NCI-H2171 (cell line): ENCODE measurements at regions not wholly inside any gene's neighbourhood (a gene's known extent, or its start where the extent isn't known, plus 50 kb on each side); places are given as distances from the start of the nearest gene placed in this dataset.
"Not testable (repeated sequence)": the region's sequence is repeated elsewhere in the genome, so short reads cannot be mapped to it uniquely, and the experiment has no call there.

Experiments
- DNase-seq: peaks from one replicate; lab custom pipeline; 2025; lab: John Stamatoyannopoulos, UW

- DNase-seq = no peak
These were observed 322.5 kb upstream of the COL8A1 start for GRCh38 chr3:99315896-99316295.

DNA sequence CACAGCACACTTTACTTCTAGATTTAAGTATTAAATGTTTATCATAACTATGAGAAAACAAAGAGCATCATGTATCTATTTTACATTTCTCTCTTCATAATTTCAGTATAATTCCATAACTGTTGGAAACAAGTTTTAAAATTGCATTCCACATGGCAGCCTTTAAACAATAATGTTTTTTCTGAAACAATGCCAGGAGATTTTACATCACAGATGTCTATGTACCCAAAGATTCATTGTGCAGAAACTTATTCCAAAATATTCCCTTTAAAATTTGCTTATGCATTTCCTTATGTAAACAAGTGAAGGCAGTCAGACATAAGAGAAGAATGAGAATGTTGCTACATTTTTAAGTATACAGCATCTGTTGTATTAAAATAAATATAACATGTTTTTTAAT, 324.9 kb upstream of the COL8A1 start:
- no peak for DNase-seq

- no peak for DNase-seq
These were observed 339.7 kb upstream of the COL8A1 start for GRCh38 chr3:99298661-99299060.

GRCh38 chr3:99295836-99296235, 342.6 kb upstream of the COL8A1 start:
- no peak for DNase-seq

DNA sequence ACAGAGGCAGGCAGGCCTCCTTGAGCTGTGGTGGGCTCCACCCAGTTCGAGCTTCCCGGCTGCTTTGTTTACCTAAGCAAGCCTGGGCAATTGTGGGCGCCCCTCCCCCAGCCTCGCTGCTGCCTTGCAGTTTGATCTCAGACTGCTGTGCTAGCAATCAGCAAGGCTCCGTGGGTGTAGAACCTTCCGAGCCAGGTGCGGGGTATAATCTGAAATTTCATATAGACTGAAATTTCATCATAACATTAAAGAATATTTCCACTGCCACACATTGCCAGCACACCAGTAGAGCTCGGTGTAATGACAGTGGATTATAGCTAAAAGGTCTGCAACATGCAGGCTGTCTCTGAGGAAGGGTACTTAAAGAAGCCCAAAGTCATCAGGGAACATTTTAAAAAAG, 344.3 kb upstream of the COL8A1 start:
- not testable (repeated sequence) for DNase-seq

DNA sequence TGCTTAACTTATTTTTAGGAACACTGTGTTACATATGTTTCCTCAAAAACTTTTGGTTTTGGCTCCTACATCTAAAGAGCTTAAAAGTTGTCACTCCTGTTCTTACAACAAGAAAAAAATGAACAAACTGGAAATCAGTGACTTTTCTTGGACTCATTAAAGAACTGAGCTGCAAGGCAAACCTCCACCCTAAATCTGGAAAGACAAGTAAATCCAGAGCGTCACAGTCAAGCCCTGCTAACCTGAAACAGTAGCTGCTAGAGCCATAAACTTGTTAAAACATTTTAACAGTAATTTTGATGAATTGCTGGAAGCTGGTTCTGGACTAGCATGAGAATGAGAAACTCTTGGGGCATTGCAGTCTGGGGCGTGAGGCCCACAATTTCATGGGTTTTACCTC, 350.5 kb upstream of the COL8A1 start:
- DNase-seq = no peak

GRCh38 chr3:99286266-99286845, 352.0 kb upstream of the COL8A1 start:
- no peak for DNase-seq

GRCh38 chr3:99269606-99270351, 368.3 kb upstream of the DCBLD2 start:
- DNase-seq = no peak

GRCh38 chr3:99256788-99257187, 355.3 kb upstream of the DCBLD2 start:
- DNase-seq = no peak

DNA sequence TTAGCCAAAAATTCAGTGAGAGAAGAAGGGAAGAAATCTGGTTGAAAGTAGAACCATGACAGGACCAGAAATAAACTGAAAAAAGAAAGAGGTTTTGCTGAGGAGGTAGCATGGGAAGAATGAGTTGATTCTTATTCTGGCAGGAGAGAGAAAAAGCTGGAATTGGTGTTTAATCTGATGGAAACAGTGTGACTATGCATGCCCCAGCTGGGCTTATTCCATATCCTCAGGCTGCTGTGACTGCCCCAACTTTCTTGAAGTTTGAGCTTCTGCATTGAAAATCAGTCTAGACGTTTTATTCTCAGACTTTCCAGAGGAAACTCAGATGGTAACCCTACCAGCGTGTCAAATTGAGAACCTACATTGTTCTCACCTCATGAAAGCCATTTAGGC, 352.5 kb upstream of the DCBLD2 start:
- no peak for DNase-seq

- no peak for DNase-seq
These were observed 349.4 kb upstream of the DCBLD2 start for GRCh38 chr3:99250821-99251355.

- no peak for DNase-seq
These were observed 348.8 kb upstream of the DCBLD2 start for GRCh38 chr3:99250272-99250671.

DNA sequence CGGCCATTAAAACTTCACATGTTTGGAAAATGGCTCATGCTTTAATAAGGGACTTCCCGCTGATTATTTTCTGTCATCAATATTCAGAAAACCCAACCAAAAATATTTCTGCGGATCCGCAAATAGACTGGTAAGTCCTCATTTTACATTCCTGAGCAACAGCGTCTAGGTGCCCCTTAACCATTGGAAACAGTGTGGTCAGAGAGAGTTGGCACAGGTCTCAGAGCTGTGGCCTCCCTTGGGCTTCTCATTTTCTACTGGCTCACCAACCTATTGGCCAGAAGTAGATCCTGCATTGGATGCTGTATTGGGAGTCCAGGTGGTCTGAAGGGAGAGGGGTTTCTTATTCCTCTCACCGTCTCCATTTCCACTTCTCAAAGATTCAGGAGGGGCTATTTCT, 348.1 kb upstream of the DCBLD2 start:
- no peak for DNase-seq

DNA sequence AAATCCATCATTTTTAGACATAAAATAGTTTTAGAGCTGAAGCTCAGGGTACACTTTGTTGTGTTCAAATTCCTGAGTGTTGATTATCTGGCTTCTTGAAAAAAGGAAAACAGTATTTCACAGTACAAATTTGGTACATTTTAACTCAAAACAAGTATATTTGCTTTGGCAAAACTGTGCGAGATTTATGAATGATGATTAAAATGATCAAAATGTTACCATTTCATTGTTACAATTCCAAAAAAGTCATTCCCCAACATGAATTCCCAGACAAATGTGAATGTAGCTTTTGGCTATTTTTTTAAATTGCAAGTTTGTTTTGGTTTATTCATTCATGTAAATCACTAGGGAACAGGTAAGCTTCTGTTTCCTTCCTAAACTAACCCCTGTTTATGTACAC, 347.4 kb upstream of the DCBLD2 start:
- no peak for DNase-seq

- no peak for DNase-seq
These were observed 346.6 kb upstream of the DCBLD2 start for GRCh38 chr3:99248130-99248529.

DNA sequence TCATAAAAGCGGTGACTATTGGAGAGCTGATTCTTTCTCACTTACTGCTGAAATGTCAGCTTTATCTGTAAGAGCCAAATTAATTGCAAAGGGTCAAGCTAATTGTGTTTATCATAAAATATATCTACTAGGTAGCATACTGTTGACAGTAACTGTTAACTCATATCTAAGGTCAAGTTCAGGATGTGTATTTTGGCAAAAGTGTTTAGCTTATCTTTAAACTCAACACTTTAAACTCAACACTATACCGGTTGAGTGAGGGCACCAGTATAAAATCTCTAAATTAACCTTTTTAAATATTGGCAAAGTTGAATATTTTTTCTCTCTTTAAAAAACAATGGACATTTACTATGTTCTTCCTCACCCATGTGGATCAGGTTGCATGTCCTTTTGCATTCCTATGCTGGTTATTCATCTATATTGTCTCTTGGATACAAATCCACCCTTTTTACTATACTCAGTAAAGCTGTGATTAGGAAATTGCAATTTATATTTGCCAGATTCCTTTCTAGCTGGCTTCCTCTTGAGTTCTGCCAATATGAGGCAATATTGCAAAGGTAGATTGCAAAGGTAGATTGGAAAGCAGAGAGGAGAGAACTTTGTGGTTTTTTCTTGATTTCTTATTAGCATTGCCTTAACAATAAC, 344.6 kb upstream of the DCBLD2 start:
- no peak for DNase-seq

DNA sequence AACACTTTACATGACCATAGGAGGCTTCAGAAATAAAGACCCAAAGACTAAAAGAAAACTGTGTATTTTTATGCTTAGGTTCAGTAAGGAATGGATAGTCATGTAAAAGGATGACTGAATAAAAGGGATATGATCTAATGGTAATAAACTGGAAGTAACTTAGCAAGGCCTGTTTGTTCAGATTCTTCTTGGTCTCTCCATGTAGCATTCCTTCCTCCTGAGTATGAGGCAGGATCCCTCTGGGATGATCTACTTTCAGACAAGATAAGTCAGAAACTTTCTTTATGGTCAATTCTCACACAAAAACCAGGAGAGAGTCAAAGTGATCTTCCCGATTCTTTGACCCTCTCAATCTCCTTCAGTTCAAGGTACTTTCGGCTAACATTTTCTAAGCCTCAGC, 340.8 kb upstream of the DCBLD2 start:
- no peak for DNase-seq

DNA sequence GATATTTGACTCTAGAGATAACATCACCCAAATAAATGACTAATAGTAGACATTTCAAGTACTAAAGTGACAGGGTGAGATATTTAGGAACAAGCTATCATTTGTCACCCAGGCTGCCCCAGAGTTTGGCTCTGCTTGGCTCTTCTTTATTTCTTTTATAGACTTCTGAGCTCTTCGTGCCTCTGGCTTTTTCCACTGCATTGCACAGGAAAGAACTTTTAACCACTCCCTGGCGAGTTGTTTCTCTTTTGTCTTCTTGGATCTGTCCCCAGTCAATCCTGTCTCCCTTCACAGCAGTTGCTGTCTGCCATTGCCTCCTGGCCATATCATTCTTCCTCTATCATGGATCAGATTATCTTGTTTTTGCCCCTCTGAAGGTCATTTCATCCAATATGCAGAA, 339.2 kb upstream of the DCBLD2 start:
- no peak for DNase-seq

- DNase-seq = no peak
These were observed 335.1 kb upstream of the DCBLD2 start for GRCh38 chr3:99236576-99236975.

GRCh38 chr3:99232696-99233095, 331.2 kb upstream of the DCBLD2 start:
- no peak for DNase-seq

DNA sequence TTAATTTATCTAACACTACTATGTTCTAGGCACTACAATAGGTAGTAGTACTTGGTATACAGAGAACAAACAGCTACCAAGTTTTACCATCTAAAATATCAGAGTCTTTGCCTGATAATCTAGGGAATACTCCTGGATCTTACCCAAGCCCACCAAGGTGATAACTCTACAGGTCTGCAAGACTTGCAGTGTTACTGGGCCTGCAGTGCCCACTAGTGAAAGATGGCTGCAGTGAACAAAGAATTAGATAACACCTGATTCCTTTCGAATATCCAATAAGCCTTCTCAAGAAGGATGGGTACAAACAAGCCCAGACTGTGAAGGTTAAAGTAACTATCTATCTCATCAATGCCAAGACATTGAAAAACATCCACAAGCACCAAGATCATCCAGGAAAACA, 317.0 kb upstream of the DCBLD2 start:
- no peak for DNase-seq

- DNase-seq = no peak
These were observed 311.5 kb upstream of the DCBLD2 start for GRCh38 chr3:99212969-99213368.

- DNase-seq = no peak
These were observed 309.8 kb upstream of the DCBLD2 start for GRCh38 chr3:99211309-99211708.
